ENCODE measurements at regions not wholly inside any gene's neighbourhood (a gene's known extent, or its start where the extent isn't known, plus 50 kb on each side); places are given as distances from the start of the nearest gene placed in this dataset.
"Not testable (repeated sequence)": the region's sequence is repeated elsewhere in the genome, so short reads cannot be mapped to it uniquely, and the experiment has no call there.

DNA sequence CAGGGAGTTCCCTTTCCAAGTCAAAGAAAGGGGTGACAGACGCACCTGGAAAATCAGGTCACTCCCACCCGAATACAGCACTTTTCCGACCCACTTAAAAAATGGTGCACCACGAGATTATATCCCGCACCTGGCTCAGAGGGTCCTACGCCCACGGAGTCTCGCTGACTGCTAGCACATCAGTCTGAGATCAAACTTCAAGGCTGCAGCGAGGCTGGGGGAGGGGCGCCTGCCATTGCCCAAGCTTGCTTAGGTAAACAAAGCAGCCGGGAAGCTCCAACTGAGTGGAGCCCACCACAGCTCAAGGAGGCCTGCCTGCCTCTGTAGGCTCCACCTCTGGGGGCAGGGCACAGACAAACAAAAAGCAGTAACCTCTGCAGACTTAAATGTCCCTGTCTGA is 277.8 kb upstream of the ARHGAP42 start:
- not testable (repeated sequence) for DNase-seq

- no peak for DNase-seq
Measured at GRCh38 chr11:100419518-100419917, 267.6 kb upstream of the ARHGAP42 start.

DNA sequence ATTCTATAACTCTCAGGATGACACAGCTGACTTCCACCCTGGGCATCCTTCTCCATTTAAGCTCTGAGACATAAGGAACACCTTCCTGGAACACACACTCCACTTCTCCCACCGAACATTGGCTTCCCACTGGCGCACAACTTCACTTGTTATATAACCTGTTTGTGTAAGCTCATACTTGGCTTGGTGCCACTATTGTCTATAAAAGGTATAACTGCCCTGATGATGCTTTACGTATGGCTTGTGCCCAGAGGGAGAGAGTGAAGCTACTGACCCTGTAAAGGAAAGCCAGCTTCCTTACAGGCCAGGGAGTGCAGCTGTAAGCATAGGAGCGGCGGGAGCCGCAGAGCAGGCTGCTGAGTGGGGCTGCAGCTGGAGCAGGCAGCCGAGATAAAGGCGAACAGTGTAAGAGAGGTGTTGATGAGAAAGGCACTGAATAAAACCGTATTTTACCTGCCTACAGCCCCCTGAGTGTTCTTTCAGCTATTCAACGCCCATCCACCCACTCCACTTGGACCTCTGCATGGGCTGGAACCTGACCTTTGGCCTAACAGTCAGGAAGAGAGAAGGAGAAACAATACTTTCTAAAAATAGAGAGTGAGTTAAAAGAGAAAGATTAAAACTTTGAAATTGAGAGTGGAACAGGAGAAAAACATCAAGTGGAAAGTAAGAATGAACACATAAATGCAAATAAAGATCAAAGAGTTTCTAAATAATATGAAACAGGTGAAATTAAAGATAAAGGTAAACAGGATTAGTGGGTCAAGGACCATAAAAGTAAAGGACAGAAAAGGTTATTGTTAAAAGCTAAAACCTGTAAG is 252.1 kb upstream of the ARHGAP42 start:
- DNase-seq, result no peak

GRCh38 chr11:100438376-100438775 is 248.7 kb upstream of the ARHGAP42 start:
- DNase-seq, result no peak

- DNase-seq, result no peak
Measured at GRCh38 chr11:100441086-100441485, 246.0 kb upstream of the ARHGAP42 start.

- no peak for DNase-seq
Measured at GRCh38 chr11:100442017-100442416, 245.1 kb upstream of the ARHGAP42 start.

DNA sequence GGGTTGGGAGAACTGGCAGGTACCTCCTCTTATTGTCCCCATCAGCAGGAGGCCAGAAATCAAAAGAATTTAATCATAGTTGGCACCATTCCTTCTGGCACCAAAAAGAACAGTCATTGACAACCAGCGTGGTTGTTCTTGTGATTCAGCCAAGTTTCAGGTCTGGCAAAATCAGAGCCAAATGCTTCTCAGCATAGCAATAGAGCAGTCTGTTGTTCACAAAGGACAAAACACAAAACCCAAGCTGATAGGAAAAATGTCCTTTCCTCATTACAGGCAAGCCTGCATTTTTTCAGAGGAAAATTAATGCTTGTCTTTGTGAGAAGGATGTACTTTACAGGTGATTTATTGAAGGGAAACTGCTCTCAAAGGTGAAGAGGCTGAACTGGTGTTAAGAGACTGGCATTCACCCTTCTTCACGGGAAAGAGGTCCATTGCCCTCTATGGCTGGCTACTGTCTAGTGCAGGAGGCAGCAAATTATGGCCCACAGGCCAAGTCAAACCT is 241.8 kb upstream of the ARHGAP42 start:
- no peak for DNase-seq

- not testable (repeated sequence) for DNase-seq
Measured at GRCh38 chr11:100451801-100452460, 235.2 kb upstream of the ARHGAP42 start.

DNA sequence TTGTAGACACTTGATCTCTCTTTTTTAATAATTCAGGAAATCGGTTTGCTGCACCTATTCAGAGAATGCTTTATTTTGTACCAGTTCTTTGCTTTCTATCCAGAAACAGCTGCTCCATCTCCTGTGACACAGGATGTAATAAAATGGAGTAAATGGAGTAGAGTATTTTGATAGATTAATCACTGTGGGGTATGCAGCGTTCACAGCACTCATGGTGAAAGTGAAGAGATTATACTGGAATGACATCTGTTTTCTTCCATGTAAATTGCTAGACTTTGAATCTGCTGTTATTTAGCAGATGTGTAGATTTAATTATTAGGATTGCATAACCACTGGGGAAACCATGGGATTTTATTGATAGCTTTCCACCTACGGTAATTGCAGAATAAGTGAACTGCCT is 227.3 kb upstream of the ARHGAP42 start:
- no peak for DNase-seq

DNA sequence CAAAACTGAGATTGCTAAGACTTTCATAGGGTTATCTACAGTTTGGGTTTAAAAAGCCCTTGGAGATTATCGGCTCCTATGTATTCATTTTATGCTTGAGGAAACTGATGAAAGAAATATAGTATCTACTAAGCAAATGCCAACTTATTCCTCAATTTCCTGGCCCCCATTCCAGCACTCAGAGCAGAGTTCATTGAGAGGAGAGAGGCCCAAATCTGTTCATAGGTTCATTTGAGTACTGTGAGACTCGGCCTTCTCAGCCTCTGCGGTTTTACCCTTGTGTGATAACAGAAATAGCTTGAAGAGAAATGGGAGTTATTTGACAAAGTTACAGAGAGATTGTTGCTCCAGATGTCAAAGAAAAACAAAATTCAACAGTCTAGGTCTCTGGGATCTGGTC is 226.7 kb upstream of the ARHGAP42 start:
- no peak for DNase-seq

DNA sequence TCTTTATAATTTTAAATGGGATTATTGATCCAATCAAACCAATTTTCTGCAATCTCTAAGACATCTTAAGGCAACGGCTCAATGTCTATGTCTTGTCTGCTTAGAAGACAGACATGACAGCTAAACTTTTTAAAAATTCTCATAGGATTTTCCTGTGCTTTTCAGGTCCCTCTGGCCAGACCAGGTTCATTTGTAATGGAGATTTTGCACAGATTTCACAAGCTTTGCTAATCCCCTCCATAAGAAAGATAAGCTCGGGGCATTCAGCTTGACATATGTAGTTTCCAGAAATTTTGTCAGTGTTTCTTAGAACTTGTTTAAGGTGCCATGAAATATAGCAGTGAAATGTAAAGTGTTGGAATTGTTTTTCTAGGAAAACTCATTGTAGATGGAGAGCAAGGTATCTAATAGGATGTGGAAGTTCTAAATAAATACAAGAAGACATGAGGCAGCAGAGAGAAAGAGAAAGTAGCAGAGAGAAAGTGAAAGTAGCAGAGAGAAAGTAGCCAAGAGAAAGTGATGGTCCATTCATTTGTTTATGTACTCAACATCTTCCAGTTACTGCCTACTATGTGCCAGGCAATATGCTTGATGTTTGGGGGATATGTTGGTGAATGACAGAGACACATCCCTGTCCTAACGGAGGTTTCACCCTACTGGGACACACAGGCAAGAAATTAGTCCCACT is 219.1 kb upstream of the ARHGAP42 start:
- no peak for DNase-seq

DNA sequence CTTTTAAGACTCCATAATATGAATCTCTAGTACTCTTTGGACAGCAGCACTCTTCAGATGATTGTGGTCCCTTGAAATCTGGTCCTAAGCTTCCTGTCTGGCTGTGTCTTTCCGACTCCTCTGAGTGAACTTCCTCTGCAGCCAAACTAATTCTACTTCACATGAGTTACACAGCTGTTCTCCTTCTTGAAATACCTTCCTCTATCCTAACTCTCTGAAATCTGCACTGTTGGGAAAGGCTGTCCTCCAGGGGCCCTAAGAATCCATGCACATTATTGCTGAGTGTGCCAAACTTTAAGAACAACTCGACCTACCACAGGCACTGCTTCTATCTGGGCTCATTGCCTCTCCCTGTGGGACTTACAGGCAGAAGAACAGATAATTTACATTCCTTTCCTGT is 217.3 kb upstream of the ARHGAP42 start:
- DNase-seq, result no peak

DNA sequence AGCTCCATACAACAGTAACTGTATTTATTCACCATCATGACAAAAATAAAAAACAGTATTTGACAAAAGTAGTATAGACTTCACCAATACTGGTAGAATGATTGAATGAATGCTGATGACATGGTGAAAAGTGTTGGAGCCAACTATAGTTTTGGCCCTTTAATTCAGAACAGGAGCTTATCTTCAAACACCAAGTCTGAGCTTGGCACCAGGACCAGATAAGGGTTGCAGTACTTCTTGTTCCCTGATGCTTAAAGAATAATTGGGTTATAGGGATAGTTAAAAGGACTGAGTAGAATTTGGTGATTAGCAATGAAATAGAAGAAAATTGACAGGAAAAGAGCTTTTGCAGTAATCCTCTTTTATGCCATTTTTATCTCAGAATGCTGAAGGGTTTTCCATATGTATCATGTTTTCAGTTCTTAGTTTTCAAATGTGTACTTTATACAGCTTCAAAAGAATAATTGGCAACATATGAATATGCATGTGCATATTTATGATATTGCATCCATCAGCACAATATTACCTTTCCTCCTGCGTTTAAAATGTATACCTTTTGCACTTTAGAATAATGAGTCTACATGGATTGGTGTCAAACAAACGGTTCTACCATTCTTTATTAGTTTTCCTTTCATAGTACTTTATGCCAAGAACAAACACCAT is 214.2 kb upstream of the ARHGAP42 start:
- DNase-seq, result no peak

DNA sequence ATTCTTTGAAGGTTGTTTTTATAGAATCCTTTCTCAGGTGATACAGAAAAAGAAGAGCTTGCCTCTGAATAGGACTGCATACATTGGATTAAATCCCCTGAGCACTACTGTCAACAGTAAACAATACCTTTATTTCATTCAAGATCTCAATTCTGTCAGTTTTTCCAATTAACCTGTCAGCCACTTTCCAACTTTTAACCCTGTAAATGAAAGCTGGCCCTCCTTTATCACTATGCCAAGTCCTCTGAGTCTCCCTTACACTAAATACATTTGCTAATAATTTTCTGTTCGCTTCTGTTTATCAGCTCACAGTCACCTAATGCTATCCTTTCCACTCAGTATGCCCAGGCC is 213.7 kb upstream of the ARHGAP42 start:
- no peak for DNase-seq

DNA sequence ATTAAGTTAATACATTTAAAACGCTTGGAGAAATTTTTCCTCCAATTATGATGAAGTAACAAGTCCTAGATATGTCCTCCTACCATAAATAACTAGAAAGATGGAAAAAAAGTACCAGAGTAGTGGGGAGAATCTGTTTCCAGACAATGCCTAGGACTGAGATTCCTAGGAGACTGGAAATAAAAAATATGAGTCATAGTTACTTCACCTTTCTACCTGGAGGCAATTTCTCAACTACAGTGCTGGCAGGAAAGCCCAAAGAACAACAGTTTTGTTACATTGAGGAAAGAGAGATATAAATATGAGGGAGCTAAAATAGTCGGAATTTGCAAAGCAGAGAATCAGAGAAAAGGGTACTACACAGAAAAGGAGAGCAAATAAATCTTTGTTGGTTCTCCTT is 202.1 kb upstream of the ARHGAP42 start:
- DNase-seq, result no peak

DNA sequence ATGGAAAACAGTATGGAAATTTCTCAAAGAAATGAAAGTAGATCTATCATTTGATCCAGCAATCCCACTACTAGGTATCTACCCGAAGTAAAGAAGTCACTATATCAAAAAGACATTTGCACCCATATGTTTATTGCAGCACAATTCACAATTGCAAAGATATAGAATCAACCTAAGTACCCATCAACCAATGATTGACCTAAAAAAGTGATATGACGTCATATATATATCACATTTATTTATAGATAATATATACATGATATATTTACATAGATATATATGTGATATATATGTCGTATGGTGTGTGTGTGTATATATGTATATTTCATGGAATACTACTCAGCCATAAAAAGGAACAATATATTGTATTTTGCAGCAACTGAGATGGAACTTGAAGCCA is 188.3 kb upstream of the ARHGAP42 start:
- DNase-seq, result no peak

DNA sequence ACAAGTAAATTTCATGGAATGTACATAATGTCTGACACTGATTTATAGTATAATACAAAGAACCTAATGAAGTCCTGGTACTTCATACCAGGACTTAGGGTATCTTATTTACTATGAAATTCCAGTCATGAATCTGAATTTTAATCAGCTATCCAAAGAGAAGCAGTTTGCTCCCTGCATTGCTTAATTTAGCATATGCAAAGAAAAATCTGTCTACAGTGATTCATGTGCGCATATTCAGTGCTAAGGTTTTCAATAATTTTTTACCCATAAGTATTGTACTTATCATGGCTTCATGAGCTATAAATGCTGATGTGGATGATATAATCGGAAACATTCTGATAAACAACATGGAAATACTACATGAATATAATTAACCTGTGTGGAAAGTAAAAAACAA is 185.6 kb upstream of the ARHGAP42 start:
- no peak for DNase-seq

- no peak for DNase-seq
Measured at GRCh38 chr11:100512475-100512874, 174.6 kb upstream of the ARHGAP42 start.

DNA sequence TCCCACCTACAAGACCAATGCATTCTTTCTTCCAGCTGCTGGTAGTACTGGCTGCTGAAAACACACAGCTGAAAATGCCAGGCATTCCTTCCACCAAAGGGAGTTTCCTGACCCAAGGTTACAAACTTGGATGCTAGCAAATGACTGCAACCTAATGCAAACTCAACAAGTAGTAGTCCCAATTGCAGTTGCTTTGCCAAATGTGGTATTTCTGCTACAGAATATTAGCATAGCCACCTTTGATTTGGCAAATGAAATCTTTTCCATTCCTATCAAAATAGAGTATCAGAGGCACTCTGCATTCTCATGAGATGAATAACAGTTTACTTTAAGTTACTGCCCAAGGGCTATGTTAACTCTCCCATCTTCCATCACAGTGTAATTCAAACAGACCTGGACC is 172.0 kb upstream of the ARHGAP42 start:
- no peak for DNase-seq

GRCh38 chr11:100525197-100525596 is 161.9 kb upstream of the ARHGAP42 start:
- DNase-seq, result no peak

DNA sequence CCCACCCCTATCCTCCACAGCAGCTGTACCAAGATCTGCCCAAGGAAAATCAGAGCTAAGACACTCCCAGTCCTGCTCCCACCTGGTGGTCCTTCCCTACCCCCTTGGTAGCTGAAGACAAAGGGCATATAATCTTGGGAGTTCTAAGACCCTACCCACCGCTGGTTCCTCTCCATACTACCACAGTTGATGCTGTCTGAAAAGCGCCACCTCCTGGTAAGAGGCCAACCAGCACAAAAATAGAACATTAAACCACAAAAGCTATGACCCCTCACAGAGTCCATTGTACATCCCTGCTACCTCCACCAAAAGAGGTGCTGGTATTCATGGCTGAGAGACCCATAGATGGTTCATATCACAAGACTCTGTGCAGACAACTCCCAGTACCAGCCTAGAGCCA is 161.5 kb upstream of the ARHGAP42 start:
- no peak for DNase-seq

- DNase-seq, result no peak
Measured at GRCh38 chr11:100528872-100529416, 158.1 kb upstream of the ARHGAP42 start.

- not testable (repeated sequence) for DNase-seq
Measured at GRCh38 chr11:100531290-100531689, 155.8 kb upstream of the ARHGAP42 start.

Measured in CD4-positive, alpha-beta T cell treated with Interleukin-12 subunit alpha and Interleukin-12 subunit beta, for 1 hour (primary cell).